ENCODE measurements at regions not wholly inside any gene's neighbourhood (a gene's known extent, or its start where the extent isn't known, plus 50 kb on each side); places are given as distances from the start of the nearest gene placed in this dataset.
"Not testable (repeated sequence)": the region's sequence is repeated elsewhere in the genome, so short reads cannot be mapped to it uniquely, and the experiment has no call there.

GRCh38 chr2:102871707-102872106 lies 109.9 kb downstream of the TMEM182 start:
- no peak for DNase-seq

DNA sequence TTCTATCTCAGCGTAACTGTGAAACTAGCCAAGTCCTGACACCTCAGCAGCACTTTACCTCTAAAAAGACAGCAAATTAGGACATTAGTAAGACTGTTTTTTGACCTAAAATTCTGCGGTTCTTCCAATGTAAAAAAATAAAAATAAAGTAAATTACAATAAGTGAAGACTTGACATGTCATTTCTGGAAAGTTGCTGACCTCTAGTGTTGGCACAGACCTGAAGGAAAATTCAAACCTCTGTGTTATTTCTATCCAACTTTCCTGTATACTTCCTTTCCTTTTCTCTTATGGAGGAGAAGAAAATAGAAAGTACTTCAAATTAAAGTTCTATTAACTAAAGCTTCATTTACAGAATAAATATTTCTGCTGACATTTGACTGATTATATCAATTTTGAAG lies 110.6 kb downstream of the TMEM182 start:
- DNase-seq = no peak

DNA sequence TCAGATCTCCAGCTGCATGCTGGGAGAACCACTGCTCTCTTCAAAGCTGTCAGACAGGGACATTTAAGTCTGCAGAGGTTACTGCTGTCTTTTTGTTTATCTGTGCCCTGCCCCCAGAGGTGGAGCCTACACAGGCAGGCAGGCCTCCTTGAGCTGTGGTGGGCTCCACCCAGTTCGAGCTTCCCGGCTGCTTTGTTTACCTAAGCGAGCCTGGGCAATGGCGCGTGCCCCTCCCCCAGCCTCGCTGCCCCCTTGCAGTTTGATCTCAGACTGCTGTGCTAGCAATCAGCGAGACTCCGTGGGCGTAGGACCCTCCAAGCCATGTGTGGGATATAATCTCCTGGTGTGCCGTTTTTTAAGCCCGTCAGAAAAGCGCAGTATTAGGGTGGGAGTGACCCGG lies 117.7 kb downstream of the TMEM182 start:
- DNase-seq = not testable (repeated sequence)

- DNase-seq = no peak
Observed at GRCh38 chr2:102880731-102881130, 118.9 kb downstream of the TMEM182 start.

DNA sequence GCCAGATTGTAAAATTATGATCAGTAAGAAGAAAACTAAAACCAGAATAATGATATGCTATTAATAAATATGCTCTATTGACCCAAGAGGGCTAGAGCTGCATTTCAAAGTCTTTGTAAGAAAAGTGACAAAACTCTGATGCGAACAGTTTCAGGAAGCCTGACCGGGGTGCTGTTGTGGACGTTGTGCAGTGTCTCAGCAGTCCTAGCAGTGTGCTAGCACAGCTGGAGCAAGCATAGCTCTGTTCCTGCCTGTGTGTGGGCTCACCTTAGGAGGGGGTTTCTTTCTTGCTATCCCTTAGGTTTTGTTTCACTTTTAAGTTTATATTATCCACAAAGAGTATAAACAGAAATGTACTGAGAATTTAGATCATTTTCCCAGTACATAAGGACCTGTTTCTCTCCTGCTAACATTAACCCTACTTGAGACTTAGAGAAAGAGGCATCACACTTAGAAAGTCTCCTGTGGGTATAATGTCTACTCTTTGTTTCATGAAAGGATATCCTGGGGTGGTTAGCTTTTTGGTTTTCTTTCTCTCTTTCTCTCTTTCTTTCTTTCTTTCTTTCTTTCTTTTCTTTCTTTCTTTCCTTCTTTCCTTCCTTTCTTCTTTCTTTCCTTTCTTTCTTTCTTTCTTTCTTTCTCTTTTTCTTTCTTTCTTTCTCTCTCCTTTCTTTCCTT lies 124.5 kb downstream of the TMEM182 start:
- DNase-seq = no peak

DNA sequence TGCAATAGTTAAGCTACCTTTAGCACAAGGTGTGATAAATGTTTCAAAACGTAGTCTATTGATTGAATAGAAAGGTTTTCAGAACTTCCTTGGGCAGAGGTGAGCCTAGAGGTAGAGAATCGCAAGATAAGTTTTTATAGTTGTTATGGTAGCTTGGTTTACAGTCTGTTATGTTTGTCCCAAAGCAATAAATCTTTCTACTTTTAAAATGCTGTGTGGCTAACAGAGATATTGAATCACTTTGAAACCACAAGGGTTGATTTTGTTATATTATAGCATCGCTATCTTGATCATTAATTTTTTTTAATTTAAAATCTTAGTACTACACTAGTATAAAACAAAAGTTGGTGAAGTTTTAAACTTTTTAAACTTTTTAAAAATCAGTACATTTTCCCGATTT lies 126.7 kb downstream of the TMEM182 start:
- DNase-seq = no peak

DNA sequence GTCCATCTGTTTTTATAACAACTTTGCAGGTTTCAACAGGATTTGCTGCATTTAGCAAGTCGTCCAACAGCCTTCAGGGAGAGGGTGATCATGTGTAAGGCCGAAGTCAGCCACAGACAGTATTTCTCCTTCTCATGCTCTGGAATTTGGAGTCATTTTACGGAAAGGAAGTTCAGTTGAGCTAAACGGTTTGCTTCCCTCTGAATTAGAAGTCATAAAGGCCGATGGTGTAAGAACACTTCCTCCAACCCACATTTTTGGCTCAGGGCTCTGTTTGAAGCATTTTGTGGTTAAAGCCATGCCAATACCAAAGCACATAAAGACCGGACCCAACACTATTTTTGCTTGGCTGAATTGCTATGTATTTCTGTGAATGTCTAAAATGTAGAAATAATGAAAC lies 129.5 kb downstream of the TMEM182 start:
- DNase-seq = no peak

DNA sequence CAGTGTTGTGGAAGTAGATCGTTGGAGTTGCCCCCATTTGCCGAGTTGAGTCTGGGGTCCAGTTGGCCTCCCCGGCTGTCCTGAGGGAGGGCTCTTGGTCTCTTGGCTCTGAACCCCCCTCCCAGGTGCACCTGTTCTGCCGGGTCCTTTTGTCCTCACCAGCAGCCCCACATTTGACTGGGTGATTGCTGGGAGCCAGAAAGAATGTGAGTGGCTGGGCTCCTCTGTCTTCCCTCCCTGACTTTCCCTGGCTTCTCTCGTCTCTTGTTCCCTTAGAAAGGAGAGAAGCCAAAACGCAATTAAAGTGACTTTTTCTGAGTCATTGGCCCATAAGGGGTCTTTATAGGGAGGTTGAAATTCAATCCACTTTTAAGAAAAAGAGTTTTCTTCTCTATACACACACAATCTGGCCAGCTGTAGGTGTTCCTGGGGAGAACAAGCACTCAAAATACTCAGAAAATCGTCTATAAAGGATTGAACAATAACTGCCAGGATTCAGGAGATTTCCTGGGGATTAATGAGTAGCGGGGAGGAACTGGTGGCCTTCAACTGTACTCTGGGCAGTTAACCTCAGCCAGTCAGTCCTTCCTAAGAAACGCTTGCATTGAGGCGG lies 131.0 kb downstream of the TMEM182 start:
- DNase-seq = no peak

GRCh38 chr2:102893870-102894269 lies 132.0 kb downstream of the TMEM182 start:
- no peak for DNase-seq

DNA sequence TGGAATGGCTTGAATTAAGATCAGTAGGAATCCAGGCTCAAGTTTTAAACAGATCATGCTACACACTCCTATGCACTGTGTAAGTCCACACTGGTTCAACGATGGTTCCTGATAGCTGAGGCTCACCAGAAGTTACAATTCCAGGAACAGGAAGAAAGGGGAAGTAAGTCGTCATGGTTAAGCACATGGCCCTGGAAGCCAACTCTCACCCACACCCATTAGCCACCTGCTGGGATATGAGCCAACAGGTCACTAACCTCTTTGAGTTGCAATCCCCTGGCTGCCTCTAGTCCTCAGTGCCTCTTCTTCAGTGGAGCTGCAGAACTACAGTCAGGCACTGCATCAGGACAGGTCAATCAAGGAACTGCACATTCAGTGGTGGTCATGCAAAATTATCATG lies 133.5 kb downstream of the TMEM182 start:
- no peak for DNase-seq

DNA sequence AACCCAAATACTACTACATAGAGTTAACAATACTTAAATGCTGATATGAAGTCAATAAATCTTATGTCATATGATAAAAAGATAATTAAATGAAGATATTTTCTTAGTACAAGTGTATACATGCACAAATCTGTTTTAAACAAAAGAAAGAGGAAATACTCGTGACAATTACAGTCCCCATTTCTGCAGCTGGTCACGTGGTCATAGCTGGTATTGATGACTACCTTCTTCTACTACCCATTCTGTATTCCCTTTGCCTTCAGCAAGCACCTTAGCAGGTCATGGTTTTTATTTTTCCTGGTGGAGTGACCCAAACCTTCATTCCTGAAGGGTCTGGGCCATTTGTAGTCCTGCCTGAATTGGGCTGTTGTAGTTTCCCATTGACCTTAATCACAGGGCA lies 147.4 kb downstream of the TMEM182 start:
- not testable (repeated sequence) for DNase-seq

DNA sequence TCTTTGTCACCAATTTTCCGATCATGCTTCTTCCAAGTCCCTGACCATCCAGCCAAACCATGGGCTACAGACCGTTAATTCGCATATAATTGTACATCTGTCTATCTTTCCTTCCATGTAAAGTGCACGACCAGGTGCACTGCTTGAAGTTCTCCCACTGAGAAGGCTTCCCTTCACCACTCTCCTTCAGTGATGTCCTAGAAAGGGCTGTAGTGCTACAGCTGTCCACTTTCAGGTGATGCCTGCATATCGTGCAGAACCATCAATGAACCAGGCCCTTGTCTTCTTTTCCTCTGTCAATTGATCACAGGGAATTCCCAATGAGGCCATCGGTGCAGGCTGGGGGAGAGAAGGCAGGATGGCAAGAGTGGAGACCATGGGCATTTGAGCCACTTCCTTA lies 148.9 kb downstream of the TMEM182 start:
- DNase-seq = no peak

GRCh38 chr2:102915128-102915527 lies 153.3 kb downstream of the TMEM182 start:
- no peak for DNase-seq

DNA sequence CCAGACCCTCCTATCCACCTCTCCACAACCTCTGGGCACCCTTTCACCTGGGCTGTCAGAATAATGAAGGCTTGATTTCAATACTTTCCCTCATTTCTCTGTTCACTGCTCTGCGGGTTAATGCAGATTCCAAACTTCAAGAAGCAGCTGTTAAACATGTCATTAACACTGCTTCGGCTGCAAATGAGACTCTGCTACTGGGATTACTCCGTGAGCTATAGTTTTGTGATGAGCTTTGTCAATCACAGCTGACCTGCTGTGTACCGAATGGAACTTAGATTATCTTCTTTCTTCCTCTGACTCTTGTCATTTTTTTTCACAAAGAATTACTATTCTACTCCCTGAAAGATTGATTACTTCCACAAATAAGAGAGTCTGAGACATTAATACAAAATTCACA lies 160.5 kb downstream of the TMEM182 start:
- DNase-seq = peak; percentile 5

- DNase-seq = no peak
Observed at GRCh38 chr2:102925003-102925402, 163.2 kb downstream of the TMEM182 start.

DNA sequence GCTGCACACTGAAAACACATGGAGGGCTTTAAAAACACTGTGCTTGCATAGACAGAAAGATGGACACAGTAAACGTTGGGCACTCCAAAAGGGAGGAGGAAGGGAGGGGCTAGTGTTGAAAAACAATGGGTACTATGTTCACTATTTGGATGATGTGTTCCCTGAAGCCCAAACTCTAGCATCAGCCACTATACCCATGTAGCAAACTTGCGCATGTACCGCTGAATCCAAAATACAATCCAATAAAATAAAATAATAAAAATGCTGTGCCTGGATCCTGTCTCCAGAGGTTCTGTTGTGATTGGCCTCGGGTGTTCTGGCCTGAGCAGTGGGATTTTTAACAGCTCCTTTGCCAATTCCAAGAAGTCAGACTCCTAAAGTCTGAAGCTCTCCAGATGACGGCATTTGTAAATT lies 166.0 kb downstream of the TMEM182 start:
- no peak for DNase-seq

- DNase-seq = no peak
Observed at GRCh38 chr2:102929721-102930120, 167.9 kb downstream of the TMEM182 start.

GRCh38 chr2:102932501-102932900 lies 170.7 kb downstream of the TMEM182 start:
- DNase-seq = no peak

DNA sequence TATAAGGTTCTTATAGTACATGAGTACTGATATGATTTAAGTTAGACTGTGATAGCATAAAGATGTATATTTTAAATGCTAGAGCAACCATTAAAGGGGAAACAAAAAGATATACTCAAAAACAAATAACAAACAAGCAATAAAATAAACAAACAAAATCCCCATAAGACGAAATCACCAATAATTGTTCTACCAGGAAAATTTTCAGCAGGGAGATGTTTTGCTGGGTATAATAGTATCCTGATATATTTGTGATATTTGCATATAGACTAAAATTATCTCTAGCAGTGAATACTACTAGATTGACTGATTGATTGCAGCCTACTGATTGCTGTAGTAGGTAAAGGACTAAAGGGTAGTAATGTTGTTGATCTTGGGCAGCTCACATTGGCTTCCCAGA lies 177.4 kb downstream of the TMEM182 start:
- no peak for DNase-seq

- DNase-seq = no peak
Observed at GRCh38 chr2:102940684-102941083, 178.9 kb downstream of the TMEM182 start.

DNA sequence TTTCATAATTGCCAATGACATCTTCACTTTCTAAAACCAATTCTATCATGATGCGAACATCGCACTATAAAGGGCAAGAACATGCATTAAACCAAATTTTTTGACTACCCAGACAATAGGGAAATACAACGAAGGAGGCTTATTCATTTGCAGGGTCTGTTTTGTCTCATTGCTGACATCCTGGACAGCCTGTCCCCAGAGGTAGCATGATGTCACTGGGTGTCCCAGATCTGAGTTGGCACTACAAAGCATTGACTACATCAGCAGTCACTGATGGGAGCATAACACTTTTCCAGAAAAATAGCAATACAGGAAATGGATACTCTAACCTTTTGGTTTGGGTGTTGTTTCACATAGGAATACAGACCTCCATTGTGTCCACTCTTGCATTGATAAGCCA lies 180.3 kb downstream of the TMEM182 start:
- DNase-seq = no peak

GRCh38 chr2:102943251-102943650 lies 181.4 kb downstream of the TMEM182 start:
- no peak for DNase-seq

DNA sequence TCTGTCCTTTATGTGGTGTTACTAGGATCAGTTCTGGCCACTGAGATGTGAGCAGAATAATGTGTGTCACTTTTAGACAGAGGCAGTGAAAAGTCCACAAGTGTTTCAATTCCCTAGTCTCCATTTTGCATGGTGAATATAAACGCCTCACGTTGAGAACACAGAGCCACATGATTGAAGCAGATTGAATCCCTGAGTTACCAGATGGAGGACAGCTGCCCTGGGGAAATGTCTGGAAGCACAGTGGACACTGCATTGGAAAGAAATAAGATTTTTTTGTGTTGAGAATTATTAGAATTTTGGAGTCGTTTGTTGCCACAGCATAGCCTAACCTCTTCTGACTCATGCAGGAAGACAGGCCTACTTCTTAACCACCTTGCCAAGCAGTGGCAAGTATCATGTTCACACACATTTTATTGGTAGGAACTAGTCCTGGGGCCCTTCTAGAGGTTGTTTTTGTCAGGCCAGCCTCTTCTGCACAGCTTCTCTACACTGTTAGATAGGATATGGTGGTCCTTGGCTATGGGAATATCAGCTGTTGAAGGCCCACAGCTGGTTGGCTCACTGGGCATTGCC lies 188.6 kb downstream of the TMEM182 start:
- no peak for DNase-seq

DNA sequence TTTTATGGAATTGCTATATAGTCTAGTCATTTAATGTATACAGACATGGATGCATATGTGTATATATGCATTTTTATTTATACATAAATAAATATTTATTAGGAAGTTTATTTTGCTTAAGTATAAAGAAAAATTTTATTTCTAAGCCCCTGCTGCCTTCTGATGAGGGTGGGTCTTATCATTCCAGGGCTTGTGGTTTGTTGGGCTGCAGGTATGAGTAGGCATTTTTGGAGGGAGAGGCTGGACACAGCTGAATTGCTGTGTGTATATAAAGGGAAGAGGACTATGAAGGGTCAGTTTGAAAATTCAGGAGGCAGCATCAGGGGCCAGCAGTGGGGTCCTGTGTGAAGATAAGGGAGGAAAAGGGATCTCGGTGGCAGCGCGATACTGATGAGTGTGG lies 189.4 kb downstream of the TMEM182 start:
- no peak for DNase-seq

DNA sequence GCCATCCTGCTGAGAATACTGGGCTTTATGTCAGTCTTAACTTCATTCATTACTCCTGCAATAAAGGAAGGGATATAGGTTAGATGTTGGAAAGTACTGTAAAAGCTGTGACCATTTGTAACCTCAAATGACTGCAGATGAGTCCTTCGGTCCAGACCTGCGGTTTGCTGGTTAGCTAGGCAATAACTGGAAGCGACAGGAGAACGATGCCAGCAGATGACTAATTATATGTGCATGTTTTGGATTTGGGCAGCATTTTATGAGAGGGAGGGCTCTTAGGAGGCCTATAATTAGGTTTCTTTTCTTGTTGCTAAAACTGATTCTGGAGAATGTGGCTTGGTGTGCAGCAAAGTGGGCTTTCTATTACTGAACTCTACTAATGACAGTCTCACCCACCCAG lies 205.6 kb downstream of the TMEM182 start:
- no peak for DNase-seq
